ENCODE measurements at regions not wholly inside any gene's neighbourhood (a gene's known extent, or its start where the extent isn't known, plus 50 kb on each side); places are given as distances from the start of the nearest gene placed in this dataset.

- Histone ChIP-seq H3K27me3 (no peaks in the 10 kb centered on the region), H3K27ac (no peak overlapping the region), H3K4me1 (peaks cover 0 to 3% (median 0%) of the 10 kb centered on the region in 4 donors), H3K9me3 (no peaks in the 10 kb centered on the region), H3K4me3 (no peak overlapping the region), H3K36me3 (no peaks in the 10 kb centered on the region)
- intact Hi-C loops (cut with DNase I): no loop called here
- TF ChIP-seq POLR2A (IDR thresholded peaks at IDR 0.05) (no peak), EP300 (IDR thresholded peaks at IDR 0.05) (no peak), POLR2AphosphoS5 (IDR thresholded peaks at IDR 0.05) (no peak), CTCF (IDR thresholded peaks at IDR 0.05) (no peak)
- WGBS, 2 donors: 83 to 84% methylated on average over 4 of the region's 4 CpGs
- DNase-seq: no peak
Measured at GRCh38 chr1:96349896-96350295, 371.7 kb upstream of the PTBP2 start.

- TF ChIP-seq POLR2A (IDR thresholded peaks at IDR 0.05): no peak
- no peak for TF ChIP-seq POLR2AphosphoS5 (IDR thresholded peaks at IDR 0.05)
- TF ChIP-seq CTCF (IDR thresholded peaks at IDR 0.05): no peak
- no peak for TF ChIP-seq EP300 (IDR thresholded peaks at IDR 0.05)
- intact Hi-C loops (cut with DNase I): no loop called here
- Histone ChIP-seq H3K27me3 (no peaks in the 10 kb centered on the region), H3K4me3 (no peak overlapping the region), H3K27ac (no peak overlapping the region), H3K9me3 (no peaks in the 10 kb centered on the region), H3K36me3 (no peaks in the 10 kb centered on the region), H3K4me1 (peaks cover 0 to 3% (median 0%) of the 10 kb centered on the region in 4 donors)
- 58 to 67% methylated on average over 2 of the region's 2 CpGs for WGBS, 2 donors
- DNase-seq: no peak
Measured at GRCh38 chr1:96352733-96353132, 368.9 kb upstream of the PTBP2 start.

DNA sequence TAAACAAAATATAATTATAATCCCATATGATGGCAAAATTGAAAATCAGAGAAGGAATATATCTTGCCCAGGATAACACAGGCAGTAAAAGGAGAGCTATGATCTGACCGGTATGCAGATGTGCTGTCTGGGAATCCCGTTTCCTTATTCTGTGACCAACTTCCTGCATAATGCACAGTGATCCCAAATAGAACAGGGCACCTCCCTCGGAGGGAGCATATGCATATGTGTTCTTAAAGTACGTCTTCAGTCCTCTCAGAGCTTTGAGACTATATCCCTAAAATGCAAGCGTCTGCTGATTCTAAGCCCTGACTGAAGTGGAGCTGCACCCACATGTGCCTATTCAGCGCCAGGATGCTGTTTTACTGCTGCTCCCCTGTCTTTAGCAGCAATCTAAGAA, 366.1 kb upstream of the PTBP2 start:
- WGBS, 2 donors: 68 to 71% methylated on average over 6 of the region's 6 CpGs
- H3K4me1 ChIP-seq: peaks cover 0 to 3% (median 0%) of the 10 kb centered on the region in 4 donors
- intact Hi-C loops (cut with DNase I): no loop called here

GRCh38 chr1:96355961-96356360, 365.6 kb upstream of the PTBP2 start:
- Histone ChIP-seq H3K27me3 (no peaks in the 10 kb centered on the region), H3K4me1 (peaks cover 0 to 3% (median 0%) of the 10 kb centered on the region in 4 donors), H3K9me3 (no peaks in the 10 kb centered on the region), H3K36me3 (no peaks in the 10 kb centered on the region), H3K4me3 (no peak overlapping the region), H3K27ac (no peak overlapping the region)
- intact Hi-C loops (cut with DNase I): no loop called here
- TF ChIP-seq CTCF (IDR thresholded peaks at IDR 0.05): no peak
- no peak for TF ChIP-seq POLR2AphosphoS5 (IDR thresholded peaks at IDR 0.05)
- TF ChIP-seq EP300 (IDR thresholded peaks at IDR 0.05): no peak
- no peak for TF ChIP-seq POLR2A (IDR thresholded peaks at IDR 0.05)
- WGBS, 2 donors: 86 to 88% methylated on average over 2 of the region's 2 CpGs
- no peak for DNase-seq

More for the DNA sequence above, 366.1 kb upstream of the PTBP2 start:
- DNase-seq: no peak
- no peaks in the 10 kb centered on the region for H3K9me3 ChIP-seq
- TF ChIP-seq CTCF (IDR thresholded peaks at IDR 0.05): no peak
- no peak for TF ChIP-seq POLR2A (IDR thresholded peaks at IDR 0.05)
- TF ChIP-seq POLR2AphosphoS5 (IDR thresholded peaks at IDR 0.05): no peak
- no peak for TF ChIP-seq EP300 (IDR thresholded peaks at IDR 0.05)
- no peak overlapping the region for H3K4me3 ChIP-seq
- no peak overlapping the region for H3K27ac ChIP-seq
- H3K27me3 ChIP-seq: no peaks in the 10 kb centered on the region
- no peaks in the 10 kb centered on the region for H3K36me3 ChIP-seq

DNA sequence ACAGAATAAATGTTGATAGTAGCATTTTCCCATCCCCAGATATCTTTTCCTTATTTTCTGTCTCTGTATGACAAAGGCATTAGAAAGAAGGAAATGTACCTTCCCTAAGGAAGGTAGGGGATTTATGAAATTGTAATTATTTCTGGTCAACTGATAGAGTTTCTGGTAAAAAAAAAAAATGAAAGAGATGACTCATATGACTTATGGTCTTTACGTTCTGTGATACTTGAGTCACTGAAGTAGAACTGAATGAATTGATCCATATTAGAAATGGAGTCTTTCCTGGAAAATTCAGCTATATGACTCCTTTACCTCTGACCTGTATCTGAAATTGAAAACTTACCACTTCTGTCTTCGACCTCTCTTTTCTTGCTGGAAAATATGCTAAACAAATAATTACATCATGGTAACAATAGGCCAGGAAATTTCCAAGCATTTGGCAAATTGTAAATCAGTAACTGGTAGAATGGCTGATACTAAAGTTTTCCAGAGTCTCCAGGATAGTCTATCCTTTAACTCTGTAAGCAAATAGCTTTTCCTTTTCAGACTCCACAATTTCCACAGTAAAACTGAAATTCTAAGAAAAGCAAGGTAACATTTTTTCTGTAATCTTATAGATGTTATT, 364.3 kb upstream of the PTBP2 start:
- WGBS, 2 donors: 60 to 75% methylated on average over 2 of the region's 2 CpGs
- no peaks in the 10 kb centered on the region for H3K36me3 ChIP-seq
- TF ChIP-seq POLR2AphosphoS5 (IDR thresholded peaks at IDR 0.05): no peak
- TF ChIP-seq POLR2A (IDR thresholded peaks at IDR 0.05): no peak
- TF ChIP-seq CTCF (IDR thresholded peaks at IDR 0.05): no peak
- TF ChIP-seq EP300 (IDR thresholded peaks at IDR 0.05): no peak

More for the DNA sequence above, 364.3 kb upstream of the PTBP2 start:
- intact Hi-C loops (cut with DNase I): no loop called here
- Histone ChIP-seq H3K27ac (no peak overlapping the region), H3K9me3 (no peaks in the 10 kb centered on the region), H3K27me3 (no peaks in the 10 kb centered on the region), H3K4me1 (peaks cover 0 to 3% (median 0%) of the 10 kb centered on the region in 4 donors), H3K4me3 (no peak overlapping the region)
- DNase-seq: no peak

Measured in sigmoid colon (tissue), 6 donors.